ENCODE measurements at regions not wholly inside any gene's neighbourhood (a gene's known extent, or its start where the extent isn't known, plus 50 kb on each side); places are given as distances from the start of the nearest gene placed in this dataset.

- H3K36me3 ChIP-seq = no peaks in the 10 kb centered on the region
- intact Hi-C loops (cut with DNase I; ENCODE audit: low total_unique reads) = no loop called here
- no peak overlapping the region for H3K4me3 ChIP-seq
- no peaks in the 10 kb centered on the region for H3K27me3 ChIP-seq
- H3K4me1 ChIP-seq = no peaks in the 10 kb centered on the region
- TF ChIP-seq CTCF (IDR thresholded peaks at IDR 0.05 in 4 of 5, conservative IDR thresholded peaks at IDR 0.05 in 1 of 5) (no peak), POLR2A (IDR thresholded peaks at IDR 0.05) (no peak)
- no peak overlapping the region for H3K27ac ChIP-seq
- in situ Hi-C loops (cut with MboI; ENCODE audit: low sequenced_read_pairs in 4 of 4) = no loop called here
- no peaks in the 10 kb centered on the region for H3K9me3 ChIP-seq
- ATAC-seq (no peak), DNase-seq (no peak)
Measured at GRCh38 chr4:180217070-180217469, 2026.1 kb upstream of the TENM3 start.

GRCh38 chr4:180219080-180219479, 2024.1 kb upstream of the TENM3 start:
- in situ Hi-C loops (cut with MboI; ENCODE audit: low sequenced_read_pairs in 4 of 4) (no loop called here), intact Hi-C loops (cut with DNase I; ENCODE audit: low total_unique reads) (no loop called here)
- H3K36me3 ChIP-seq = no peaks in the 10 kb centered on the region
- H3K27me3 ChIP-seq = no peaks in the 10 kb centered on the region
- H3K27ac ChIP-seq = no peak overlapping the region
- ATAC-seq (no peak), DNase-seq (no peak)
- H3K4me3 ChIP-seq = no peak overlapping the region
- H3K4me1 ChIP-seq = no peaks in the 10 kb centered on the region
- H3K9me3 ChIP-seq = no peaks in the 10 kb centered on the region
- no peak for TF ChIP-seq CTCF (IDR thresholded peaks at IDR 0.05 in 4 of 5, conservative IDR thresholded peaks at IDR 0.05 in 1 of 5)
- TF ChIP-seq POLR2A (IDR thresholded peaks at IDR 0.05) = no peak

- DNase-seq (no peak), ATAC-seq (no peak)
- Histone ChIP-seq H3K9me3 (no peaks in the 10 kb centered on the region), H3K36me3 (no peaks in the 10 kb centered on the region), H3K27ac (no peak overlapping the region), H3K4me3 (no peak overlapping the region), H3K27me3 (no peaks in the 10 kb centered on the region), H3K4me1 (no peaks in the 10 kb centered on the region)
- TF ChIP-seq CTCF (IDR thresholded peaks at IDR 0.05 in 4 of 5, conservative IDR thresholded peaks at IDR 0.05 in 1 of 5) (no peak), POLR2A (IDR thresholded peaks at IDR 0.05) (no peak)
- intact Hi-C loops (cut with DNase I; ENCODE audit: low total_unique reads) (no loop called here), in situ Hi-C loops (cut with MboI; ENCODE audit: low sequenced_read_pairs in 4 of 4) (no loop called here)
Measured at GRCh38 chr4:180225977-180226376, 2017.2 kb upstream of the TENM3 start.

- H3K4me3 ChIP-seq = no peak overlapping the region
- no peak overlapping the region for H3K27ac ChIP-seq
- no peaks in the 10 kb centered on the region for H3K36me3 ChIP-seq
- TF ChIP-seq CTCF (IDR thresholded peaks at IDR 0.05 in 4 of 5, conservative IDR thresholded peaks at IDR 0.05 in 1 of 5) (no peak), POLR2A (IDR thresholded peaks at IDR 0.05) (no peak)
- intact Hi-C loops (cut with DNase I; ENCODE audit: low total_unique reads) = no loop called here
- no peaks in the 10 kb centered on the region for H3K9me3 ChIP-seq
- ATAC-seq = no peak
- in situ Hi-C loops (cut with MboI; ENCODE audit: low sequenced_read_pairs in 4 of 4) = no loop called here
- no peaks in the 10 kb centered on the region for H3K4me1 ChIP-seq
- no peaks in the 10 kb centered on the region for H3K27me3 ChIP-seq
- DNase-seq = no peak
Measured at GRCh38 chr4:180234730-180235129, 2008.5 kb upstream of the TENM3 start.

GRCh38 chr4:180240670-180241069, 2002.5 kb upstream of the TENM3 start:
- ATAC-seq = no peak
- in situ Hi-C loops (cut with MboI; ENCODE audit: low sequenced_read_pairs in 4 of 4) = no loop called here
- H3K4me3 ChIP-seq = no peak overlapping the region
- intact Hi-C loops (cut with DNase I; ENCODE audit: low total_unique reads) = no loop called here
- H3K9me3 ChIP-seq = no peaks in the 10 kb centered on the region
- H3K36me3 ChIP-seq = no peaks in the 10 kb centered on the region
- TF ChIP-seq POLR2A (IDR thresholded peaks at IDR 0.05) (no peak), CTCF (IDR thresholded peaks at IDR 0.05 in 4 of 5, conservative IDR thresholded peaks at IDR 0.05 in 1 of 5) (no peak)
- no peak for DNase-seq
- H3K27me3 ChIP-seq = no peaks in the 10 kb centered on the region
- H3K27ac ChIP-seq = no peak overlapping the region
- no peaks in the 10 kb centered on the region for H3K4me1 ChIP-seq

Measured in gastrocnemius medialis (tissue), 4 donors.